Astrocyte (in vitro differentiated cells and primary cell): ENCODE measurements at regions not wholly inside any gene's neighbourhood (a gene's known extent, or its start where the extent isn't known, plus 50 kb on each side); places are given as distances from the start of the nearest gene placed in this dataset.

ENCODE experiments used
- CTCF ChIP-seq: IDR thresholded peaks from 2 replicates; pipeline ENCODE4 v1.5.1; 2011; ENCODE audit warnings: low read depth, mild to moderate bottlenecking, inconsistent platforms, low read length, moderate library complexity; ENCODE audit not compliant: insufficient read depth
- EZH2 ChIP-seq: IDR thresholded peaks from 2 replicates; pipeline ENCODE4 v1.6.1; 2012; ENCODE audit warnings: mild to moderate bottlenecking, low read length, inconsistent platforms; ENCODE audit not compliant: insufficient read depth

GRCh38 chr22:34841911-34842310 lies 224.0 kb upstream of the ISX start:
- TF ChIP-seq CTCF (no peak), EZH2 (no peak)
